Skeletal muscle cell (primary cell): ENCODE measurements at regions not wholly inside any gene's neighbourhood (a gene's known extent, or its start where the extent isn't known, plus 50 kb on each side); places are given as distances from the start of the nearest gene placed in this dataset.
"Not testable (repeated sequence)": the region's sequence is repeated elsewhere in the genome, so short reads cannot be mapped to it uniquely, and the experiment has no call there.

Experiments used
- DNase-seq: peaks from one replicate; pipeline ENCODE4 v3.0.0-alpha.2; 2010; ENCODE audit warnings: low read depth
- H3K4me3 ChIP-seq: 2 replicates; pipeline ENCODE4 v1.5.1; 2011; ENCODE audit warnings: low read depth, mild to moderate bottlenecking, control low read depth, low read length, moderate library complexity

DNA sequence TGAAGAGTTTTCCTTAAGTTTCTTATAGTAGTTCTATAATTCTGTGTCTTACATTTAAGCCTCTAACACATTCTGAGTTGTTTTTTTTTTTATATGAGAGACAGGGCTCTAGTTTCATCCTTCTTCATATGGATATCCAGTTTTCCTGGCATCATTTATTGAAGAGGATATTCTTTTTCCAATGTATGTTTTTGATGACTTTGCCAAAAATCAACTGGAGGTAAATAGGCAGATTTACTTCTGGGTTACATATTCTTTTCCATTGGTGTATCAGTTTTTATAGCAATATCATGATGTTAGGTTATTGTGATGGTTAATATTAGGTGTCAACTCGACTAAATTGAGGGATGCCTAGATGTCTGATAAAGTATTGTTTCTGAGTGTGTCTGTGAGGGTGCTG is 650.7 kb upstream of the GRID2 start:
- no peak overlapping the region for H3K4me3 ChIP-seq
- DNase-seq: no peak

DNA sequence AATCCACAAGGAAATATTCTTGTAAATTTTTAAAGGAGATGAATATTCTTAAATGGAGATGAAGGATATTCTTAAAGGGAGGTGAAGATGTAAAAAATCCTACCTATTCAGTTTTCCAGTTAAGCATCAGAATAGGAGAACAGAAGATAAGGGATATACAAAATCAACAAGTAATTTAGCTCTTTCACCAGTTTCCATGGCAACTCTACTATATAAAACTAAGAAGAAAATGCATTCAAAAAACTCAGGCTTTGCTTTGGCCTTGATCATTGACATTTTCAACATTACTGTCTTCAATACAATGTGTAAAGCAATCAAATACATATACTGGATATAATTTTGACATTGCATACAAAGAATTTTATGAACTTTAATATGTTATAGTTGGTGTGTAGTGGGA is 622.7 kb upstream of the GRID2 start:
- no peak overlapping the region for H3K4me3 ChIP-seq
- no peak for DNase-seq

- DNase-seq: no peak
- no peak overlapping the region for H3K4me3 ChIP-seq
Measured at GRCh38 chr4:91681544-91681943, 622.2 kb upstream of the GRID2 start.

GRCh38 chr4:91684955-91685354 is 618.8 kb upstream of the GRID2 start:
- DNase-seq: no peak
- no peak overlapping the region for H3K4me3 ChIP-seq

- no peak overlapping the region for H3K4me3 ChIP-seq
Measured at GRCh38 chr4:91688413-91688812, 615.4 kb upstream of the GRID2 start.

GRCh38 chr4:91699691-91700090 is 604.1 kb upstream of the GRID2 start:
- H3K4me3 ChIP-seq, DNase-seq: not testable (repeated sequence)

More at GRCh38 chr4:91688413-91688812, 615.4 kb upstream of the GRID2 start:
- DNase-seq: no peak

- no peak for DNase-seq
- no peak overlapping the region for H3K4me3 ChIP-seq
Measured at GRCh38 chr4:91729851-91730250, 573.9 kb upstream of the GRID2 start.

DNA sequence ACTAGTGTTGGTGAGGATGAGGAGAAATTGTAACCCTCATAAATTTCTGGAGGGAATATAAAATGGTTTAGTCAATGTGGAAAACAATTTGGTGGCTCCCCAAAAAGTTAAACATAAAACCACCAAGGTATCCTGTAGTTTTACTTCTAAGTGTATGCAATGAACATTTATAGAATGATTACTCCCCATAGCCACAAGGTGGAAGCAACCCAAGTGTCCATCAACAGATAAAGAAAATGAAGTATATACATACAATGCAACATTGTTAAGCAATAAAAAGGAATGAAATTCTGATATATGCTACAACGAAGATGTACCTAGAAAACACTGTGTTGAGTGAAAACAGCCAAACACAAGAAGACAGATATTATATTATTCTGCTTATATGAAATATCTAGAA is 569.1 kb upstream of the GRID2 start:
- no peak for DNase-seq
- no peak overlapping the region for H3K4me3 ChIP-seq

DNA sequence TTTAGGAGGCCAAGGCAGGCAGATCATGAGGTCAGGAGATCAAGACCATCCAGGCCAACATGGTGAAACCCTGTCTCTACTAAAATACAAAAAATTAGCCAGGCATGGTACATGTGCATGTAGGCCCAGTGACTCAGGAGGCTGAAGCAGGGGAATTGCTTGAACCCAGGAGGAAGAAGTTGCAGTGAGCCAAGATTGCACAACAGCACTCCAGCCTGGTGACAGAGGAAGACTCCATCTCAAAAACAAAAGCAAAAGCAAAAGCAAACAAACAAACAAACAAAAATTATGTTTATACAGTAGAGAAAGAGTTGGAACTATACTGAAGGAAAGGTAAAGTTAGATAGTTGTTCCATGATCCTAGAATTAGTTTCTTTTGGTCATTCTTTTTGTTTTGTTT is 564.9 kb upstream of the GRID2 start:
- H3K4me3 ChIP-seq, DNase-seq: not testable (repeated sequence)

DNA sequence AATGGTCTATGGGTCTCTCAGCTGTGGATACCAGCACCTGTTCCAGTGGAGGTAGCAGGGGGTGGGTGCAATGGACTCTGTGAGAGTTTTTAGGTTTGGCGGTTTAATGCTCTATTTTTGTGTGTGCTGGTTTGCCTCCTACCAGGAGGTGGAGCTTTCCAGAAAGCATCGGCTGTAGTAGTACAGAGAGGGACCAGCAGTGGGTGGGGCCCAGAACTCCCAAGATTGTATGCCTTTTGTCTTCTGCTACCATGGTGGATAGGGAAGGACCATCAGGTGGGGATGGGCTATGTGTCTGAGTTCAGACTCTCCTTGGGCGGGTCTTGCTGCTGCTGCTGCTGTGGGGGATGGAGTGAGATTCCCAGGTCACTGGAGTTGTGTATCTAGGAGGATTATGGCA is 557.2 kb upstream of the GRID2 start:
- H3K4me3 ChIP-seq: no peak overlapping the region
- DNase-seq: no peak

DNA sequence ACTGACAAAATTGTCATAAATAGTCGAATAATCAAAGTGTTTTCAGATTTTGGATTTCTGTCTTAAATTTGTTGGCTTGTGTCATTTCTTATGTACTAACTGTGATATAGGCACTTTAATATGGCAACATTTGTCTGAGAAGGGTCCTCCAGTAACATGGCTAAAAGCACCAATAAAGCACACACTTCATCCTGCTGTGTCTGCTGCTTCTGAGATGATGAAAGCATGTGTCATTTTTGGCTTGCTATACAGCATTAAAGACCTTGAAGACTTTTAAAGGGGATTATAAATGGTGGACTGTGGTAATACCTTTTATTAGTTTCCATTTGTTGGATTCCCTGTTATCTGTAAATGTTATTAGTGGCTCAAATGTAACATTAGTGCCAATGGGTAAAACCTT is 551.8 kb upstream of the GRID2 start:
- peak; percentile 1 for DNase-seq
- H3K4me3 ChIP-seq: no peak overlapping the region

- H3K4me3 ChIP-seq: no peak overlapping the region
- DNase-seq: peak; percentile 1
Measured at GRCh38 chr4:91754716-91755115, 549.0 kb upstream of the GRID2 start.

- DNase-seq: peak; percentile 29
- no peak overlapping the region for H3K4me3 ChIP-seq
Measured at GRCh38 chr4:91758487-91758886, 545.3 kb upstream of the GRID2 start.

DNA sequence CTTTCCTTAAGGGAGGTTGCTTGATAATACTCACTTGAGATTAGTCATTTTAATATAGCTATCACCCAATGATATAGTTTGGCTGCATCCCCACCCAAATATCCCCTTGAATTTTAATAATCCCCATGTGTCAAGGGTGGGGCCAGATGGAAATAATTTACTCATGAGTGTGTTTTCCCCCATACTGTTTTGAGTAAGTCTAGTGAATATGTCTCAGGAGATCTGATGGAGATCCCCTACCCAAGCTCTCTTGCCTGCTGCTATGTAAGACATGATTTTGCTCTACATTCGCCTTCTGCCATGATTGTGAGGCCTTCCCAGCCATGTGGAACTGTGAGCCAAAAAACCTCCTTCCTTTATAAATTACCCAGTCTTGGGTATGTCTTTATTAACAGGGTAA is 539.7 kb upstream of the GRID2 start:
- no peak for DNase-seq
- no peak overlapping the region for H3K4me3 ChIP-seq

- no peak overlapping the region for H3K4me3 ChIP-seq
- no peak for DNase-seq
Measured at GRCh38 chr4:91769912-91770311, 533.9 kb upstream of the GRID2 start.

GRCh38 chr4:91791631-91792030 is 512.1 kb upstream of the GRID2 start:
- DNase-seq: not testable (repeated sequence)
- peak overlapping the region; percentile 35 for H3K4me3 ChIP-seq

DNA sequence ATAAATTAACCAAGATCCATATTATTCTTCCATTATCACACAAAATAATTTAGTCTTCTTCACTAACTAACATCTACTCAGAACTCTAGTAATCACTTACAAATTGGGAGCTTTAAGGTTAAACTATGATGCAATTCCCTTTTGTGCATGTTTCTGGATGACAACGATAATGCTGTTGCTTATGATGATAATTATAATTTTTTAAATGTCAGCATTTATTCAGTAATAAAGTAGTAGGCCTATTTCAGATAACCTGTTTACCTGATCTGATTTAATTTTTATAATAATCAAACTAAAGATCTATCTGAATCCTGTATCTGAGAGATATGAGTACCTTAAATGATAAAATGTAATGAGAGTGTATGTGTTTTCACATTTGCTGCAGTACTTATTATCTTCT is 507.8 kb upstream of the GRID2 start:
- H3K4me3 ChIP-seq: no peak overlapping the region
- DNase-seq: no peak

- no peak overlapping the region for H3K4me3 ChIP-seq
- DNase-seq: no peak
Measured at GRCh38 chr4:91812319-91812718, 491.4 kb upstream of the GRID2 start.

GRCh38 chr4:91824773-91825172 is 479.0 kb upstream of the GRID2 start:
- no peak for DNase-seq
- no peak overlapping the region for H3K4me3 ChIP-seq

GRCh38 chr4:91826186-91826585 is 477.6 kb upstream of the GRID2 start:
- peak; percentile 61 for DNase-seq
- H3K4me3 ChIP-seq: no peak overlapping the region

DNA sequence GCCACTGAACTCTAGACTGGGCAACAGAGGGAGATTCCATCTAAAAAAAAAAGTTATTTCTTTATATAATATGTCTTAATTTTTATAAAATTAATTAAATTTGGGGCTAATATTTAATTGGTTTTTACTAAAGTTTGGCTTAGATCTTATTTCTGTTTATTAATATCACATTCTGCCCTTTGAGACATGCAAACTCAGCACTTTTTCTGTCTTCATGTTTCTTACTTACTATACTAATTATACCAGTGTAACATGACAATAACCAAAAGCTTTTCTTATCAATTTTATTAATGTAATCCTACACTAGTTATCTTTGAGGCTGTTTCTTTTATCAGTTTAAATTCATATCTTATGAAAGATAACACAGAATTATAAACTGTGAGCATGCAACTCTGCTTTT is 475.9 kb upstream of the GRID2 start:
- no peak for DNase-seq
- H3K4me3 ChIP-seq: no peak overlapping the region

- no peak for DNase-seq
- H3K4me3 ChIP-seq: no peak overlapping the region
Measured at GRCh38 chr4:91829531-91829930, 474.2 kb upstream of the GRID2 start.
